ENCODE measurements at regions not wholly inside any gene's neighbourhood (a gene's known extent, or its start where the extent isn't known, plus 50 kb on each side); places are given as distances from the start of the nearest gene placed in this dataset.

DNA sequence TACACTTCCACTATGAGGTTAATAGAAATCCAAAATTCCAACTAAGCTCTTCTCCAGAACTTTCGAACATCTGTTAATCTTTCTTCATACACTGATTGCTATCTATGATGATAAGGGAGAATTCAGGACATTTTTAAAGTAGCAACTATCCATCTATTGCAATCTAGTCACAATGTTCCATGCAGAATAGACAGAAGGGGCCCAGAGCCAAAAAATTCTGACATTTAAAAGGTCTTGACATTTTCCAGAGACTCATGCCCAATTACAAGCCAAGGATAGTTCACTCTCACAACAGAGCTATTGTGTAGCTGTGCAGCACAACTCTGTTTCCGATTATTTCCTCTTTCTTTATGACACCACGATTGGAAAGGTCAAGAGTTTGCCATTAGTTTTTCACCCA is 999.7 kb upstream of the ALCAM start:
- intact Hi-C loops (cut with DNase I) = no loop called here
- Histone ChIP-seq H3K27me3 (no peaks in the 10 kb centered on the region), H3K27ac (no peak overlapping the region), H3K36me3 (no peaks in the 10 kb centered on the region), H3K9me3 (no peaks in the 10 kb centered on the region), H3K4me1 (no peaks in the 10 kb centered on the region), H3K4me3 (replicated peaks in 1 of 3) (no peak overlapping the region)
- 64 to 72% methylated on average over 3 of the region's 3 CpGs for WGBS, 2 donors
- TF ChIP-seq, protein P1, sequence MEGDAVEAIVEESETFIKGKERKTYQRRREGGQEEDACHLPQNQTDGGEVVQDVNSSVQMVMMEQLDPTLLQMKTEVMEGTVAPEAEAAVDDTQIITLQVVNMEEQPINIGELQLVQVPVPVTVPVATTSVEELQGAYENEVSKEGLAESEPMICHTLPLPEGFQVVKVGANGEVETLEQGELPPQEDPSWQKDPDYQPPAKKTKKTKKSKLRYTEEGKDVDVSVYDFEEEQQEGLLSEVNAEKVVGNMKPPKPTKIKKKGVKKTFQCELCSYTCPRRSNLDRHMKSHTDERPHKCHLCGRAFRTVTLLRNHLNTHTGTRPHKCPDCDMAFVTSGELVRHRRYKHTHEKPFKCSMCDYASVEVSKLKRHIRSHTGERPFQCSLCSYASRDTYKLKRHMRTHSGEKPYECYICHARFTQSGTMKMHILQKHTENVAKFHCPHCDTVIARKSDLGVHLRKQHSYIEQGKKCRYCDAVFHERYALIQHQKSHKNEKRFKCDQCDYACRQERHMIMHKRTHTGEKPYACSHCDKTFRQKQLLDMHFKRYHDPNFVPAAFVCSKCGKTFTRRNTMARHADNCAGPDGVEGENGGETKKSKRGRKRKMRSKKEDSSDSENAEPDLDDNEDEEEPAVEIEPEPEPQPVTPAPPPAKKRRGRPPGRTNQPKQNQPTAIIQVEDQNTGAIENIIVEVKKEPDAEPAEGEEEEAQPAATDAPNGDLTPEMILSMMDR (IDR thresholded peaks at IDR 0.05) = no peak
- TF ChIP-seq POLR2A (IDR thresholded peaks at IDR 0.05) = no peak
- DNase-seq = no peak

DNA sequence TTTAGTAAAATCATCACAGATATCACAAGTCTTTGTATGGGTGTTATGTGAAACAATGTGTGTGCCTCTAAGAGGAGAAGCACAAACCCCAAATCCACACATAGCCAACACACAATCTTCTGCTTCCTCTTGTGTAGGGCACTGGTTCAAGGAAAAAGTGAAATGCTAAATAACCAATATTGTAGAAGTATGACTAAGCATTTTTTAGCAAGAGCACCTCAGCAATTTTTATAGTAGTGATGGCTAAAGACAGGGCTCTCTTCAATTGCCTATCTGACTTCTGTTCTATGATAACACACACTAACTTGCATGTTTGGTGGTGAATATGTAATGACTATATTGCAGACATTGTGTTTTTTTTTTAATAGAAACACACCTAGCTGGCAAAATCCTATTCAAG is 997.9 kb upstream of the ALCAM start:
- Histone ChIP-seq H3K4me1 (no peaks in the 10 kb centered on the region), H3K27ac (no peak overlapping the region)
- no peak for TF ChIP-seq POLR2A (IDR thresholded peaks at IDR 0.05)
- TF ChIP-seq, protein P1 (IDR thresholded peaks at IDR 0.05) = no peak

DNA sequence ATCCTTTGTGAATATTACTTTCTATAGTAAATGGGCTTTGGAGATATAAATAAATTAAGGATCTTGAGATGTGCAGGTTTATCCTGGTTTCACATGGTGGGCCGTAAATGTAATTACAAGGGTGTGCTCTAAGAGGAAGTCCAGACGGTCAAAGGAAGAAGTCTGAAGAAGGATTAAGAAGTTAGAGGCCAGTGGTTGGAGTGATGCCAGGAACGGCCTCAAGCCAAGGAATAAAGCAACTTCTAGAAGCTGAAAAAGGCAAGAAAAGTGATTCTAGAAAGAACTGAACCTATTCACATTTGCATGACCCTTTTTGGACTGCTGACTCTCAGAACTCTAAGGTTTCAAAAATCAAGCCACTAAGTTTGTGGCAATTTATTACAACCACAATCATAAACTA is 981.3 kb upstream of the ALCAM start:
- no peaks in the 10 kb centered on the region for H3K4me1 ChIP-seq
- no peak for TF ChIP-seq POLR2A (IDR thresholded peaks at IDR 0.05)
- TF ChIP-seq, protein P1 (IDR thresholded peaks at IDR 0.05) = no peak
- no peaks in the 10 kb centered on the region for H3K36me3 ChIP-seq
- no peak for DNase-seq
- no peak overlapping the region for H3K4me3 ChIP-seq (replicated peaks in 1 of 3)
- H3K9me3 ChIP-seq = no peaks in the 10 kb centered on the region
- H3K27me3 ChIP-seq = no peaks in the 10 kb centered on the region
- WGBS, 2 donors = 35 to 38% methylated on average over 3 of the region's 3 CpGs
- no peak overlapping the region for H3K27ac ChIP-seq
- intact Hi-C loops (cut with DNase I) = no loop called here

More for the DNA sequence above, 997.9 kb upstream of the ALCAM start:
- no peak for DNase-seq
- intact Hi-C loops (cut with DNase I) = no loop called here
- Histone ChIP-seq H3K4me3 (replicated peaks in 1 of 3) (no peak overlapping the region), H3K36me3 (no peaks in the 10 kb centered on the region), H3K9me3 (no peaks in the 10 kb centered on the region), H3K27me3 (no peaks in the 10 kb centered on the region)

DNA sequence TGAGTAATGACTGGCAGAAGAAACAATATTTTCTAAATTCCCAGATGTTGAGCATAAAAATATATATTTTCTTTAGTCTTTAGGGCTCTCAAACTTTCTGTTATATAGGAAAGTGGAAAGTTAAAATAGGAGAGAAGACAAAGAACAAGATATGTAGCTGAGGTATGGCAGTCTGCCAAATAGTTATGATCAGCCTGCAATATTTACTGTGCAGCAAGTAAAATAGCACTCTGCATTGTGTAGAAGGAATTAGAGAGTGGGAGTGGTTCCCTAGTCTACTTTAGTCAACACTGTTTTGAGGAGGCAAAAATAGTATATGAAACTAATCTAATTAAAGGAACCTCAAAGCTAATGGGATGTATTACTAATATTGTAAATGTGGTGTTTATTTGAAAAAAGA is 978.1 kb upstream of the ALCAM start:
- no peaks in the 10 kb centered on the region for H3K27me3 ChIP-seq
- TF ChIP-seq, protein P1 (IDR thresholded peaks at IDR 0.05) = no peak
- TF ChIP-seq POLR2A (IDR thresholded peaks at IDR 0.05) = no peak
- H3K36me3 ChIP-seq = no peaks in the 10 kb centered on the region
- H3K27ac ChIP-seq = no peak overlapping the region
- H3K4me3 ChIP-seq (replicated peaks in 1 of 3) = no peak overlapping the region
- intact Hi-C loops (cut with DNase I) = no loop called here
- H3K9me3 ChIP-seq = no peaks in the 10 kb centered on the region
- no peaks in the 10 kb centered on the region for H3K4me1 ChIP-seq
- DNase-seq = no peak

DNA sequence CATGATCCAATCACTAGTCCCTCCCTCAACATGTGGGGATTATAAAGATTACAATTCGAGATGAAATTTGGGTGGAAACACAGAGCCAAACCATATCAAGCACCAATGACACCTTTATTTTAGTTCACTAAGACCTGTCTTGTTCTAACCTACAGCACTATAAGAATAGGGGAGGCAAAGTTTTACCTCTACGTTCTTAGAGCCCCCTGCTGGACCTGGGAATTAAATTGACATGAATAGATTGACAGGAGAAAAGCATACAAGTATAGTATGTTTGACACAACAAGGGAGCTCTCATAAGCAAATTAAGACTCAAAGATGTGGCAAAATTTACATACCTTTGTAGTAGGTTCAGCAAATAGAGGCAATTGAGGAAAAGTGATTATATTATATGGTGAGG is 974.4 kb upstream of the ALCAM start:
- Histone ChIP-seq H3K27me3 (no peaks in the 10 kb centered on the region), H3K4me1 (no peaks in the 10 kb centered on the region), H3K36me3 (no peaks in the 10 kb centered on the region), H3K9me3 (no peaks in the 10 kb centered on the region), H3K27ac (no peak overlapping the region), H3K4me3 (replicated peaks in 1 of 3) (no peak overlapping the region)
- DNase-seq = no peak
- 72% methylated on average over 2 of the region's 2 CpGs for WGBS, 2 donors
- no peak for TF ChIP-seq POLR2A (IDR thresholded peaks at IDR 0.05)
- TF ChIP-seq, protein P1 (IDR thresholded peaks at IDR 0.05) = no peak
- intact Hi-C loops (cut with DNase I) = no loop called here
